Chondrocyte (in vitro differentiated cells): ENCODE measurements at regions not wholly inside any gene's neighbourhood (a gene's known extent, or its start where the extent isn't known, plus 50 kb on each side); places are given as distances from the start of the nearest gene placed in this dataset.

Experiments used
- DNase-seq: peaks from one replicate; pipeline ENCODE4 v3.0.0; 2021; ENCODE audit warnings: mixed read lengths, low spot score
- H3K27ac Mint-ChIP-seq: one replicate; pipeline ENCODE4 v1.8.0; 2021; ENCODE audit warnings: mild to moderate bottlenecking, moderate library complexity, mixed read lengths; ENCODE audit not compliant: unreplicated experiment
- H3K27me3 Mint-ChIP-seq: 2 replicates; pipeline ENCODE4 v1.8.0; 2021; ENCODE audit warnings: low read depth, mixed read lengths
- H3K36me3 Mint-ChIP-seq: 2 replicates; pipeline ENCODE4 v1.8.0; 2021; ENCODE audit warnings: low read depth, mixed read lengths
- H3K4me1 Mint-ChIP-seq: 2 replicates; pipeline ENCODE4 v1.8.0; 2021; ENCODE audit warnings: low read depth, mild to moderate bottlenecking, mixed read lengths
- H3K4me3 Mint-ChIP-seq: one replicate; pipeline ENCODE4 v1.8.0; 2021; ENCODE audit warnings: mild to moderate bottlenecking, moderate library complexity, mixed read lengths; ENCODE audit not compliant: unreplicated experiment
- H3K9me3 Mint-ChIP-seq: 2 replicates; pipeline ENCODE4 v1.8.0; 2021; ENCODE audit warnings: low read depth, mixed read lengths
- TF ChIP-seq, protein P1 (sequence below): fragments of 200-600 bp; sonication (generic); IDR thresholded peaks from 2 replicates; pipeline ENCODE4 v1.5.0; 2021; ENCODE audit warnings: antibody characterized with exemption, mild to moderate bottlenecking, moderate library complexity

GRCh38 chr17:72492494-72492893, 371.7 kb downstream of the SOX9 start:
- Mint-ChIP-seq H3K9me3 (peaks cover 11% of the 10 kb centered on the region), H3K27ac (no peak overlapping the region), H3K4me1 (peaks cover 3% of the 10 kb centered on the region), H3K27me3 (no peaks in the 10 kb centered on the region), H3K4me3 (no peak overlapping the region), H3K36me3 (peaks cover 1% of the 10 kb centered on the region)
- no peak for DNase-seq
- TF ChIP-seq, protein P1, sequence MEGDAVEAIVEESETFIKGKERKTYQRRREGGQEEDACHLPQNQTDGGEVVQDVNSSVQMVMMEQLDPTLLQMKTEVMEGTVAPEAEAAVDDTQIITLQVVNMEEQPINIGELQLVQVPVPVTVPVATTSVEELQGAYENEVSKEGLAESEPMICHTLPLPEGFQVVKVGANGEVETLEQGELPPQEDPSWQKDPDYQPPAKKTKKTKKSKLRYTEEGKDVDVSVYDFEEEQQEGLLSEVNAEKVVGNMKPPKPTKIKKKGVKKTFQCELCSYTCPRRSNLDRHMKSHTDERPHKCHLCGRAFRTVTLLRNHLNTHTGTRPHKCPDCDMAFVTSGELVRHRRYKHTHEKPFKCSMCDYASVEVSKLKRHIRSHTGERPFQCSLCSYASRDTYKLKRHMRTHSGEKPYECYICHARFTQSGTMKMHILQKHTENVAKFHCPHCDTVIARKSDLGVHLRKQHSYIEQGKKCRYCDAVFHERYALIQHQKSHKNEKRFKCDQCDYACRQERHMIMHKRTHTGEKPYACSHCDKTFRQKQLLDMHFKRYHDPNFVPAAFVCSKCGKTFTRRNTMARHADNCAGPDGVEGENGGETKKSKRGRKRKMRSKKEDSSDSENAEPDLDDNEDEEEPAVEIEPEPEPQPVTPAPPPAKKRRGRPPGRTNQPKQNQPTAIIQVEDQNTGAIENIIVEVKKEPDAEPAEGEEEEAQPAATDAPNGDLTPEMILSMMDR: no peak

- no peak overlapping the region for H3K27ac Mint-ChIP-seq
- no peak for DNase-seq
- H3K4me1 Mint-ChIP-seq: peaks cover 3% of the 10 kb centered on the region
- H3K4me3 Mint-ChIP-seq: no peak overlapping the region
- H3K9me3 Mint-ChIP-seq: peaks cover 11% of the 10 kb centered on the region
- H3K36me3 Mint-ChIP-seq: peaks cover 1% of the 10 kb centered on the region
- TF ChIP-seq, protein P1: no peak
- H3K27me3 Mint-ChIP-seq: no peaks in the 10 kb centered on the region
These were observed 372.1 kb downstream of the SOX9 start for GRCh38 chr17:72492941-72493340.

DNA sequence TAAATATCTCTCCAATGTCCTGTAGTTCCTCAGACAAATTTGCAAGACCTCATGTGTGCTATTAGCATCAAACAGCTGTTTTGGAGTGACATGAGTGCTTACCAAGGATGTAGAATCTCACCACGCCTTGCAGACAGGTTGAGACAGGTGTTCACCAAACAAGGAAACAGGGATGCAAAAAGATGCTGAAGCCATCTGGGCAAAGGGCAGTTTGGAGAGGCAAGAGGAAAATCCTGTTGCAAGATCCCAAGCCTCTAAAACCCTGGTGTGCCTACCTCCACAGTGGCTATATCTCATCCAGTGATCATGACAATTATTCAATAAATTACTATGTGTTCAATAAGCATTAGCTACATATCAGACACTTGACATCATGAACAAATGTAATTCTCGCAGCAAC, 373.7 kb downstream of the SOX9 start:
- H3K36me3 Mint-ChIP-seq: peaks cover 1% of the 10 kb centered on the region
- DNase-seq: no peak
- no peaks in the 10 kb centered on the region for H3K27me3 Mint-ChIP-seq
- peaks cover 6% of the 10 kb centered on the region for H3K4me1 Mint-ChIP-seq
- H3K9me3 Mint-ChIP-seq: peaks cover 11% of the 10 kb centered on the region
- no peak overlapping the region for H3K27ac Mint-ChIP-seq
- TF ChIP-seq, protein P1: no peak
- no peak overlapping the region for H3K4me3 Mint-ChIP-seq

DNA sequence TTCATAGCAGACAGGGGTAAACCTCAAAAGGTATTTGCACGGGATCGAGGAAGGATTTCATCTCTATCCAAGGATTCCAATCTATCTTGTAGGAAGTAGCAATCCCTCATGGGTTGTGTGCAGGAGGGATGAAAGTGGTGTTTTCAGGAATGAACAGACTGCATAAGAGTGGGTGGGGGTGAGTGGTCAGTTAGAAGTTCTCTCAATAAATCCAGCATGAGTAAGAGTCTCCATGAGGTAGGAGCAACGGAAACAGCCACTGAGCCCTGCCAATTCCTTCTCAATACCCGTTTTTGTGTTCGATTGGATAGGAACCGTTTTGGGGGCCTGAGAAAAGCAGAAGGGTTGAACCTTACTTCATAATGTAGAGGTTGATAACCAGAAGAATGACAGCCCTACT, 375.6 kb downstream of the SOX9 start:
- Mint-ChIP-seq H3K9me3 (peaks cover 4% of the 10 kb centered on the region), H3K36me3 (peaks cover 1% of the 10 kb centered on the region), H3K4me3 (no peak overlapping the region), H3K27me3 (no peaks in the 10 kb centered on the region), H3K27ac (no peak overlapping the region), H3K4me1 (peaks cover 6% of the 10 kb centered on the region)
- DNase-seq: no peak
- TF ChIP-seq, protein P1: no peak

DNA sequence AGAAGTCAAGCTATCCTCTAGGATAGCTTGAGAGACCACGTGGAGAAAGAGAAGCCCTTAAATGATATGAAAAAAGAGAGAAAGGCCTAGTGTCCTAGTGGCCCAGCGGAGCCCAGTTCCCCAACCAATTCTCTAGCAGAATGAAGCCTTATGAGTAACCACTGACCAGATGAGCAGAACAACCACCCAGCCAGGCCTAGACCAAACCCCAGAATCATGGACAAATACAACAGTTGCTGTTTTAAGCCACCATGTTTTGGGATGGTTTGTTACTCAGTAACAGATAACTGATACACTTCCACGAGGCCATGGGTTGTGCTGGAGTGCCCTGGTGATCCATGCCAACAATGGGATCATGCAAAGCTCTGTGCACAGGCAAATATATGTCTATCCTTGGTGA, 377.1 kb downstream of the SOX9 start:
- H3K9me3 Mint-ChIP-seq: no peaks in the 10 kb centered on the region
- DNase-seq: no peak
- TF ChIP-seq, protein P1: no peak

More for the DNA sequence above, 377.1 kb downstream of the SOX9 start:
- H3K27me3 Mint-ChIP-seq: no peaks in the 10 kb centered on the region
- H3K36me3 Mint-ChIP-seq: peaks cover 1% of the 10 kb centered on the region
- no peak overlapping the region for H3K4me3 Mint-ChIP-seq
- no peak overlapping the region for H3K27ac Mint-ChIP-seq
- H3K4me1 Mint-ChIP-seq: peaks cover 21% of the 10 kb centered on the region
